Hippocampal formation (tissue), 2 donors: ENCODE measurements at regions not wholly inside any gene's neighbourhood (a gene's known extent, or its start where the extent isn't known, plus 50 kb on each side); places are given as distances from the start of the nearest gene placed in this dataset.
A peak's percentile ranks its signal among the peaks of the same experiment; 100 is the strongest.

ENCODE experiments used
- DNase-seq, 2 donors: peaks; one replicate each; lab custom pipeline; 2025; lab: John Stamatoyannopoulos, UW

DNA sequence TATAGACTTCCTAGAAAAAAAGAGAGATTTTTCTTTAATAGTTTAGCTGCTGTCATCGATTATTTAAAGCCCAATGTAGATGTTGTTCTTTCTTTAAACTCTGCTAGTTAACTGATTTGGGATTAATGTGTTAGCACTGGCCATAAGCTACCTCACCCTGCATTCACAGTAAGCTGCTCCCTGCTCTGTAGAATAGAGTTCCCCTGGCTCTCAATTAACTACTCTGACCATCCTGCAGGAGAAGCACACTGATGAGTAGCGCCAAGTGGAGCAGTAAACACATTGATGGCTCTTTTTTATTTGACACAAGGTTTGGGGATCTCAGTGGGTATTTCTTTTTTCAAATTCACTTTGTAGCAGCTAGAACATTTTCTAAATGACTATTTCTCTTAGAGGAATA is 807.9 kb upstream of the ZNF608 start:
- DNase-seq: no peak

DNA sequence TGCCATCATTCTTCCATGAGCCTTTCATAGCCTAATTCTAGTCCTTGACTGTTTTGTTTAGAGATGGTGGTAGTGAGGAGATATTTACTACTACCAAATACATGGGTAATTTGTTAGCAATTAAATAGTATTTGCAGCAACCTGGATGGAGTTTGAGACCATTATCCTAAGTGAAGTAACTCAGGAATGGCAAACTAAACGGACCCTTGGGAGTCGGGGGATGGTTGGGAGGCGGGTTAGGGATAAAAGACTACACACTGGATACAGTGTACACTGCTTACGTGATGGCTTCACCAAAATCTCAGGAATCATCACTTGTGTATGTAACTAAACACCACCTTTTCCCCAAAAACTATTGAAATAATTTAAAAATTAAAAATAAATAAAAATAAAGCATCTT is 809.2 kb upstream of the ZNF608 start:
- DNase-seq: no peak

GRCh38 chr5:125558016-125558415 is 811.6 kb upstream of the ZNF608 start:
- DNase-seq: no peak

DNA sequence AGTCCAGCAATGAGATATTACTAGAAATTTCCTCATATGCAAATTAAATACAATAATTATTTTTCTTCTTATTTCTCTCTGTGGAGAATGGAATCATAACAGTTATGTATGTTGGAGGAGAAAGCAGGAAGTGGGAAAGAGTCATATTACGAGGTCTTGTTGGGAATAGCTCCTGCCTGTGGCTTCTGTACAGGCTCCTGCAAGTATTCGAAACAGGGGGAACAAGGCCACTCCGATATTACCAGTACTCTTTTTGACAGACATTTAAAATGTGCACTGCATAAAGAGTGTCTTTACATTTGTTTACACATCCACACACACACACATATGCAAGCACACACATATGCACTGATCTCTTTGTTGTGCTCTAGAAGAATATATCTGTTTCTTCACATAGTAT is 812.0 kb upstream of the ZNF608 start:
- DNase-seq: no peak

DNA sequence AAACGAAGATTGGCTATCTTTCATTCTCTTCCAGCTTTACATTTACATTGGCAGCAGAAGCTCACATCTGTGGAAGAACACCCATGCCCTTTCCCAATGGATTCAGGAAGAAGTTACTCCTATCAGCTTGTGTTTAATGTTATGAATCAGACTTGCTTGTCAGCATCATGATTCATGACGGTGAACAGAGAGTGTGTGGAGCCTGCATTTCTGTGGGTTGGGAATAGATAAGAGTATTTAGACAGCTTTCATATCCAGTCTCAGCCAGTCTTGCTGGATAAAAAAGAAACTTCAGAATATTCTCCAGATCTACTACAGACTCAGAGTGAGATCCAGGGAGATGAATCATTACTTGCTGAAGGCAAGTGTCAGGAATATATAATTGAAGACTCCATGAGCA is 812.9 kb upstream of the ZNF608 start:
- no peak for DNase-seq

- DNase-seq: no peak
Observed at GRCh38 chr5:125560476-125561225, 814.2 kb upstream of the ZNF608 start.

DNA sequence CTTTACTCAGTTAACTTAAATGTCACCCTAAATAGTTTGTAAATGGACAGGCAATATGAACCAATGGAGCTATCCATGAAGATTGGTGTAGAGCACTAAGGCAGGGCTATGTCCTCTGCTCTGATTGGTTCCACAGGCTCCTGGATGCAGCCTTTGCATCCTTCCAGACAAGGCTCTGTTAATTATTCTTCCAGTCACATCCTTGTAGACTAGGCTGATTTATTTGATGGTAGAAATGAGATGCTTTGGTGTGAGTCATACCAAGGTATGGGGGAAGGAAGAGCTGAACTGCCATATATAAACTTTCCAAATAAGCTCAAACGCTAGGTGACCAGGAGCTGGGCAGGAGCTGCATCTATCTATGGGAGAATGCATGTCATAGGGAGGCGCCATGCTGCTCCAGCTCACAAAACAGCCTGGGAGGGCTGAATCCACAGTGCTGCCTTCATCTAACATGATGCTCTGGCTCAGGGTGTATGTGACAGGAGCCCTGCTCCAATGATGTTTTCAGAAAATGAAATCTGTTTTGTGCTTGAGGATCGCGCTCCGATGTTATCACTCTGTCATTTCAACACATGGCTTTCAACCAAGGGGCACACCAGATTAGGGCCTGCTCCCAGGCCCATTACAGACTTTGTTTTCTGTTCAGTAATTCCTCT is 818.0 kb upstream of the ZNF608 start:
- DNase-seq: no peak

- DNase-seq: peak in 1 of 2 donors; percentile 33
Observed at GRCh38 chr5:125574491-125575044, 828.1 kb upstream of the ZNF608 start.

- DNase-seq: no peak
Observed at GRCh38 chr5:125575171-125575890, 828.9 kb upstream of the ZNF608 start.

DNA sequence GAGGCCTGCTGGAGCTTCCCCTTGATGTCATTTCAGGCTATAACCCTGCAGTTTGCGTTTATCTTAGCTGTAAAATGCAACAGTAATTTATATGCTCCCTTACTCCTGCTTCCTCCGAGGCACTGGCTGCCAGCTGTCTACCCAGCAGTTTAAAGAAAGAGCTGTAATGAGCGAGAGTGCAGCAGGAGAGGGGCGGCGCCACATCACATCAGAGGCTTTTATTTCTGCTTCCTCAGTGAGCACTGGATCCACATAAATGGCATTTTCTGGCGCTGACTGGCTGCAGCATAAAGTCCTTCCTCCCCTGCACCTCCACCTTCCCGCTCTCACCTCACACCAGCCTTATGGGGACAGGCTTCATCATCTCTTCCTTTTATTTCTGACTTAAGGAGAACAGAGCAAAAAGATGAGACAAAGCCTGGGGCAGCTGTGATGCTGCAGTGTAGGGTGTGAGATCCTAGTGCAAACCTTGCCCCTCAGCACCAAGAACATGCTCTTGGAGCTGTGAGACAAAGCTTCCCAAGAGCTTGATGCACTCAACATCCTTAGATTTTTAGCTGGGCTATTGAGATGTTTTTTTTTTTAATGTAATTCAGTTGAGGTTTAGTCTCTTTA is 829.6 kb upstream of the ZNF608 start:
- DNase-seq: peak; percentile 53 to 63

DNA sequence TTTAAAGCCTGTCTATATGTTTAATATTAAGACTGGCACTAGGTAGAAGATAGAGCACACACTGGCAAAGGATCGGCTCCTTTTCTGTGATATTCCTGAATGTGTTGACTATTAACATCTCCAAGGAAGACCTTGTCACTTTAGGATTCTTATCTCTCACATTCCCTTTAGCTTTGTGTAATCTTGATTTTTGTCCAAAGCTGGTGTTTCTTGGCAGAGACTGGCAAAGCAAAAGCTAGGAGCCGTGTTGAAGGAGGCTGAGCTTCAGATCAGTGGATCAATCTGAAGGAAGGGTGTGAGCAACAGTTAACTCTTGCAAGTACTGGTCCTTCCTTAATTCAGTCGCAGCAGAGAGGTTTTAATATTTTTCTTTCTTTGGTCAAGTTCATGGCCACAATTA is 830.4 kb upstream of the ZNF608 start:
- no peak for DNase-seq

GRCh38 chr5:125578551-125578950 is 832.1 kb upstream of the ZNF608 start:
- DNase-seq: no peak

- DNase-seq: no peak
Observed at GRCh38 chr5:125579182-125579581, 832.7 kb upstream of the ZNF608 start.

DNA sequence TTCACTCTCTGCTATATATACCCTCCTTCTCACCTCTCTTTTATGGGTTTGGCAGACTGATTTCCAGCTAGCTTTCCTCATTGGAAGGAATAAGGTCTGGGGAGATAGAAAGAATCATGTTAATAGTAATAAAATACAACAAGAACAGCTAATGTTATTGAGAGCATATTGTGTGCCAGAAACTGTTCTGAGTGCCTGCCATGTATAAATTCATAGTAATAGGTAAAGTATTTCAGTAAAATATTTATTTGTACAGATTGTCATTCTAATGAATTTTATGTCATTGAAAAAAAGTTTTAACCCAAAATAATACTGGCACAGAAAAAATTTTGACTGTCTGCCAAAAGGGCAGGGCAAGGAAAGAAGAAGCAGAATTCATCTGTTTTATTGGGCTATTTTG is 834.9 kb upstream of the ZNF608 start:
- DNase-seq: no peak

GRCh38 chr5:125582352-125582751 is 835.9 kb upstream of the ZNF608 start:
- no peak for DNase-seq

GRCh38 chr5:125583321-125584139 is 837.1 kb upstream of the ZNF608 start:
- DNase-seq: no peak

GRCh38 chr5:125584140-125584520 is 837.7 kb upstream of the ZNF608 start:
- peak in 1 of 2 donors; percentile 36 for DNase-seq

DNA sequence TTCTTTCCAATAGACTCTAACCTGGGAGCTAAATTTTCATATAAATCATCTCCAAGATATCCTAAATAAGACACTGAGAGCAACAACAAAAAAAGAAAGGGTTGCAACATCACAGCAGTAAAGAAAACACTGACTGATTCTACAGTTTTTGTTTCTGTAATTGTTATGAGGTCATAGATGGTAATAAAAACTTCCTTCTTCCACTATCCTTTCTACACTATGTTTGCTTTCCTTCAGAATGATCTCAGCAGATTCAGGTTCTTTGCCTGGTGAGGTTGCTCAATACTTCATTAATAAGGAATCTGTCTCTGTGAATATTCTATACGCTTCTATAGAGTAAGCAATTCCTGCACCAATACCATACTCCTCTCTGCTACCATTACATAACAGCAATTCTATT is 835.6 kb upstream of the GRAMD2B start:
- DNase-seq: no peak

GRCh38 chr5:125592856-125593255 is 830.4 kb upstream of the GRAMD2B start:
- DNase-seq: no peak

GRCh38 chr5:125595095-125595494 is 828.1 kb upstream of the GRAMD2B start:
- peak in 1 of 2 donors; percentile 32 for DNase-seq

GRCh38 chr5:125595845-125596244 is 827.4 kb upstream of the GRAMD2B start:
- DNase-seq: no peak
